ENCODE measurements at regions not wholly inside any gene's neighbourhood (a gene's known extent, or its start where the extent isn't known, plus 50 kb on each side); places are given as distances from the start of the nearest gene placed in this dataset.

DNA sequence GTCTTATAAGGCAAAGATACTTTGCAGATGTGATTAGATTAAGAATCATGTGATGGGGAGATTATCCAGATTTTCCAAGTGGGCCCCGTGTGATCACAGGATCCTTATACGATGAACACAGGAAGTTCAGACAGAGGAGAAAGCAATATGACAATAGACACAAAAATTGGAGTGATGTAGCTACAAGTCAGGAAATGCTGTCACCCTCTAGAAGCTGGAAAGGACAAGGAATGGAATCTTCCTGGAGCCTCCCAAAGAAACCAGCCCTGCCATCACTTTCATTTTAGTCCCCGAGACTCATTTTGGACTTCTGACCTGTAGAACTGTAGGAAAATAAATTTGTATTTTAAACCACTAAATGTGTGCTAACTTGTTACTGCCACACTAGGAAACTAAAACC, 61.9 kb upstream of the C1orf21 start:
- peak; percentile 8 for DNase-seq

DNA sequence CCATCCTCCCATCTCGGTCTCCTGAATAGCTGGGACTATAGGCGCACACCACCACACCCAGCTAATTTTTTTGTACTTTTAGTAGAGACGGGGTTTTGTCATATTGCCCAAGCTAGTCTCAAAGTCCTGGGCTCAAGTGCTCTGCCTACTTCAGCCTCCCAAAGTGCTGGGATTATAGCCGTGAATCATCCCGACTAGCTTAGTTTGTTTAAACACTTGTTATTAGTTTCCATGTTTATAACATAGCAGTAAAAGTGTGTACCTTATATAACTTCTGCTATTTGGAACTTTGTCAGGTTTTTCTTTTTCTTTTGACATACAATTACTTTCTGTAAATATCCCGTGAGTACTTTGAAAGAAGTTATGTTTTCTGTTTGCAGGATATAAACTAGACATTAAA, 60.6 kb upstream of the C1orf21 start:
- no peak for DNase-seq

DNA sequence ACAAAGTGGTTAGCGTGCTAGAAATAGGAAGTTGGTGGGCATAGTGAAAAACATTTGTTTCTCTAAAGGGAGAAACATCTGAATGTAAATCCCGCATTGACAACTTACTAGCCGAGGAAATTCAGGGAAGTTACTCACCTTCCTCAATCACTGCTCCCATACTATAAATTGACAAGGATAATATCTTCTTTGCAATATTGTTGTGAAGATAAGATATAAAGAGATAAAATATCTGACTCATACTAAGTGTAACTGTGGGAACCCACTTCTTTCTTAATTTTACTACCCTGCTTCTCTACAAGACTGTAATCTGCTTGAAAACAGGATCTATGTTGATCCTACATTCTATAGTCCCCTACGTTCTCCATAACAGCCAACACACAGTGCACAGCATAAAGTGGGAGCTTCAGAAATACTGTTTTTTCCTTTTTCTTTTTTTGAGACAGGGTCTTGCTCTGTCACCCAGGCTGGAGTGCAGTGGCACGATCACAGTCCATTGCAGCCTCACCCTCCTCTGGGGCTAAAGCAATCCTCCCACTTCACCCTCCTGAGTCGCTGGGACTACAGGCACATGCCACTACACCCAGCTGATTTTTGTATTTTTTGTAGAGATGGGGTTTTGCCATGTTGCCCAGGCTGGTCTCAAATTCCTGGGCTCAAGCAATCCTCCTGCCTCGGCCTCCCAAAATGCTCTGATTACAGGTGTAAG, 57.4 kb upstream of the C1orf21 start:
- DNase-seq: peak; percentile 56

DNA sequence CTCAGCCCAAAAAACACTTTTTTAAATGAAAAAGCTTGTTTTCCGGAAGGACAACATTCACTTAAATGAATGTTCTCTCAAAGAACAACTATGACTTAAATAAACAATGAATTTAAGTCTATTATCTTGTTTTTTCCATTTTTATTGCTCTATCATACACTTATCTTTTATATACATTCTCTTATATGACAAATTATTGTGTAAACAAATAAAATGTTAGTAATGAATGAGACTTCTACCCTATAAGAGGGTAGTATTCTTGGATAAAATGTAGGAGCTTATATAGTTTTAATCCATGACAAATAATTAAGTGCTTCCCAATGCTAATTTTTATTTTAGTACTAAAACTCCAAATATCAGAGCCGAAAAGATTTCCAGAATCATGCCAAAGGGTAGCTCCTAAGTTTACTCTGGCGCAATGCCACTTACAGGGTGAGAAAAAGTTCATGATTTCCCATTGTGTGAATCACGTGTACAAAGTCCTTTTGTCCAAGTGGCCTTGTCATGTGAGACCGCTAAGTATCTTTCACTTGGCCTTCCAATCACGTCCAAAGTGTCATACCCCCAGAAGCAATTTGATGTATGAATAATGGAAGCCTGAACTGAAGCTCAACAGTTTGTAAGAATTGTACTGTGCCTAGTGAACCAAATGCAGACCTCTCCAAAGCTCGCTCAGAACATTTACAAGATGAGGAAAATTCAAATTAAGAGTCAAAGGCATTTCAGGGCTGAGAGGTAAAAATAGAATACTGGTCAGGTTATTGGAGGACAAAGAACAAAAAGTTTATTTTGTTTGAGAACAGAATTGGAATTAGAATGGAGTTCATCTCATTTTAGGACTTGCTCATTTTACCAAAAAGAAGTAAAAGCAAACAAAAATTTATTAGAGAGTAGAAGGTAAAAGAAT, 56.6 kb upstream of the C1orf21 start:
- DNase-seq: peak; percentile 89

DNA sequence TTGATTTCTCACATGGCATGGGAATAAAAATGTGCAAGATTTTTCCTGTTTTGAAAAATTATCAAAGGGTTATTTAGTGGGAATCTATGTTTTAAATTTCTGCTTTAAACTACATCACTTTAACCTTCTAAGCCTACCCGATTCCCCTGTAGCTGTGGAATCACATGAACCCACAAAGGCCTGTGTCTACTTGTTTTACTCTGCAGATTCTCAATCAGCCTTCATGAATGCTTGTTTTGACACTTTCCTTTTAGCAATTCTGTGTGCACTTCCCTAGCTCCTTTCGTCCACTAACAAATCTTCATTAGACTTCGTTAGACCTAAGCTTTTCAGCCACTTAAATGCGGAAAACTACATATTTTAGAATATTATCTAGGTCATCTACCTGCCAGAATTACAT, 56.0 kb upstream of the C1orf21 start:
- no peak for DNase-seq
